ENCODE measurements at regions not wholly inside any gene's neighbourhood (a gene's known extent, or its start where the extent isn't known, plus 50 kb on each side); places are given as distances from the start of the nearest gene placed in this dataset.

- TF ChIP-seq CTCF (IDR thresholded peaks at IDR 0.05; ENCODE audit: low read depth, low read length), result peak; percentile 36
- no peak overlapping the region for H3K4me3 ChIP-seq (ENCODE audit: low read depth, low read length)
These were observed 339.5 kb downstream of the TXNL1 start for GRCh38 chr18:56298935-56299334.

- TF ChIP-seq CTCF (IDR thresholded peaks at IDR 0.05; ENCODE audit: low read depth, low read length), result no peak
- no peak overlapping the region for H3K4me3 ChIP-seq (ENCODE audit: low read depth, low read length)
These were observed 342.0 kb downstream of the TXNL1 start for GRCh38 chr18:56296381-56296780.

DNA sequence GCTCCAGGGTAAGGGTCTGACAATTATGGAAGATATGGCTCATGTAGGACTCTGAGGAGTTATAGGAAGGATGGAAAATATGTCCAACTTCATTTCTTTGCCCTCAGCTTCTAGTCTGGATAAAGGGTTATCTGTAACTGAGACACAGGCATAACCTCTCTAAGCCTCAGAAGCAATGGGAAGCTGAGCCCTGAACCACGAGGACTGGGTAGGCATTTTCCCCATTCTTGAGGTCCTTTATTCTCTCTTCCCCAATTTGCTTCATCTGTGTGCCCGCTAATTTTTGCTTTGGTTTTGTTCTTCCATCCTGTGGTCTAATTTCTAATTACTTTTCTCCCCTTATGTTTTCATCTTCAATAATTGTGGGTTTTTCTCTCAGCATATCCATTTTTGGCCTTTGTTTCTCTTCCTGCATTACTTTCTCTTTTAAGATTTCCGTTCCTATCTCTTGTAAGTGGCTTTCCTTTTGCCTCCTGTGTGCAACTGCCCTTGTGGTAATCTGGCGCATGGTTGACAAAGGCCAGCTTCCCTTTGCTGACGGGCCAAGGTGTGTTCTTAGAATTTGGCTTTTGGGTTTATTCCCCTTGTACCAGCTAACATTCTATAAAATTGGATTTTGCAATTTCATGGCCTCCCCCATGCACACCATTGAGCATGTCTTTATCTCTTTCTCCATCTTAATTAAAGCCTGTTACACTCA is 343.8 kb downstream of the TXNL1 start:
- no peak overlapping the region for H3K4me3 ChIP-seq (ENCODE audit: low read depth, low read length)
- no peak for TF ChIP-seq CTCF (IDR thresholded peaks at IDR 0.05; ENCODE audit: low read depth, low read length)

DNA sequence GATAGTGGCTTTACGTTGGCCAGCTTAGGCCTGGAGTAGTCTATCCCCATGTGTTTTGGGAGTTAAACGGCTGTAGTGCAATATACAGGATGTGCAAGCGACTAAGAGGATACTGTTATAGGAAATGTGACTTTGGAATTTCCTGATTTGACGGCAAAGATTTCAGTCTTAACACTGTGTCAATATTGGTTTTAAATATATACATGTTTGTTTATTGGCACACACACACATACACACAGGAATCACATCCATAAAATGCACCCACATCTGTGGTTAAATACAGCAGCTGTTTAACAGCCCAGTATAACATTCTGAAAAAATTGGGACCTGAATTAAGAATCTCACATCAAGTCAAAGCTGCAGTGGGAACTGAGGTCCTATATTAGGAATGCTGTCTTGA is 347.1 kb downstream of the TXNL1 start:
- TF ChIP-seq CTCF (IDR thresholded peaks at IDR 0.05; ENCODE audit: low read depth, low read length), result no peak
- H3K4me3 ChIP-seq (ENCODE audit: low read depth, low read length), result no peak overlapping the region

GRCh38 chr18:56289381-56289780 is 349.0 kb downstream of the TXNL1 start:
- H3K4me3 ChIP-seq (ENCODE audit: low read depth, low read length), result no peak overlapping the region
- TF ChIP-seq CTCF (IDR thresholded peaks at IDR 0.05; ENCODE audit: low read depth, low read length), result no peak

GRCh38 chr18:56286775-56287325 is 351.5 kb downstream of the TXNL1 start:
- no peak overlapping the region for H3K4me3 ChIP-seq (ENCODE audit: low read depth, low read length)
- no peak for TF ChIP-seq CTCF (IDR thresholded peaks at IDR 0.05; ENCODE audit: low read depth, low read length)

DNA sequence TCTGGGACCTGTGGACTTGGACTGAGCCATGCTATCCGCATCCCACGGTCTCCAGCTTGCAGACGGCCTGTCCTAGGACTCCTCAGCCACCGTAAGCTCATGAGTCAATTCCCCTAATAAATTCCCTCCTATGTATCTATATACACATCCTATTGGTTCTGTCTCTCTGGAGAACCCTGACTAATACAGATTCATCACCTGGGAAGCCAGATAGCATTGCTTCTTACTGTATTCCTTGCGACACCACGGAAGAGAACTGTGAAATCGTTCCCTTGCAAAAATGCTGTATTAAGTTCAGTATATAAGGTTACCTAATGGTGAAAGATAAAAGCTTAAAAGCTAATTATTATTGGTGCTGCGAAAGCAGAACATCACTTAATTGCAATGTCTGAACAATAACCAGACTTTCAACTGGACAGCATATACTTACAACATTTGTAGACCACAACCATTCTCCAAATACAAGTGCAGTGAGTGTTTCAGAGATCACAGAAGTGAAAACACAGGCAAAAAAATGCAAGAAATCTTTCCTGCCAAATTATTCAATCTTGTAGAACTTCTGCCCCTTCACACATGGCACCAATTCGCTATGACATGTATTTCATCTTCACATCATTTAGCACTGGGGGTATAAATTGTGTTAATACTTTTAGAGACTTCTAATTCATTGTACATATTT is 352.9 kb downstream of the TXNL1 start:
- no peak for TF ChIP-seq CTCF (IDR thresholded peaks at IDR 0.05; ENCODE audit: low read depth, low read length)
- H3K4me3 ChIP-seq (ENCODE audit: low read depth, low read length), result no peak overlapping the region

All from WI38 (cell line).